A549 (cell line): ENCODE measurements at regions not wholly inside any gene's neighbourhood (a gene's known extent, or its start where the extent isn't known, plus 50 kb on each side); places are given as distances from the start of the nearest gene placed in this dataset.

Experiments used
- CTCF ChIP-seq: fragments of >200 bp; sonication (Bioruptor Twin); formaldehyde crosslinking; IDR thresholded peaks from 3 replicates; pipeline ENCODE4 v1.5.1; 2016
- HDAC2 ChIP-seq: fragments of 200-600 bp; sonication (generic); IDR thresholded peaks from 2 replicates; pipeline ENCODE4 v1.6.1; 2016
- HMGXB4 ChIP-seq: fragments of 250-450 bp; sonication (Bioruptor Pico); IDR thresholded peaks from 2 replicates; pipeline ENCODE4 v1.5.0; 2021; ENCODE audit warnings: mild to moderate bottlenecking, moderate library complexity, borderline replicate concordance
- MAFK ChIP-seq: fragments of 450-650 bp; IDR thresholded peaks from 2 replicates; pipeline ENCODE4 v1.6.1; 2014; ENCODE audit not compliant: partially characterized antibody
- PBX3 ChIP-seq: IDR thresholded peaks from 2 replicates; pipeline ENCODE4 v1.6.1; 2012
- POLR2AphosphoS2 ChIP-seq: conservative IDR thresholded peaks from 2 replicates; pipeline ENCODE4 v1.6.1; 2012; ENCODE audit warnings: low read length, improper control_type of control experiment, inconsistent platforms
- TFCP2L1 ChIP-seq: fragments of 250-450 bp; sonication (Bioruptor Pico); IDR thresholded peaks from 2 replicates; pipeline ENCODE4 v1.5.0; 2021; ENCODE audit warnings: mild to moderate bottlenecking

- TF ChIP-seq HDAC2 (no peak), CTCF (no peak), PBX3 (no peak), HMGXB4 (CRISPR knock-in tag) (no peak), POLR2AphosphoS2 (no peak), TFCP2L1 (no peak), MAFK (no peak)
Measured at GRCh38 chr2:145144131-145144728, 624.3 kb upstream of the ZEB2 start.
